Neuronal stem cell (in vitro differentiated cells): ENCODE measurements at regions not wholly inside any gene's neighbourhood (a gene's known extent, or its start where the extent isn't known, plus 50 kb on each side); places are given as distances from the start of the nearest gene placed in this dataset.

Experiments used
- DNase-seq: peaks from one replicate; pipeline ENCODE4 v3.0.0-alpha.2; 2013; ENCODE audit warnings: low spot score
- H2AFZ ChIP-seq: one replicate; pipeline ENCODE4 v1.6.1; 2013; ENCODE audit warnings: mild to moderate bottlenecking, low read length, inconsistent platforms
- H2AK5ac ChIP-seq: 2 replicates; pipeline ENCODE4 v1.6.1; 2013; ENCODE audit warnings: low read depth, mild to moderate bottlenecking, inconsistent platforms, low read length, moderate library complexity, mixed read lengths
- H2BK120ac ChIP-seq: 2 replicates; pipeline ENCODE4 v1.6.1; 2013; ENCODE audit warnings: low read depth, mild to moderate bottlenecking, inconsistent platforms, low read length, moderate library complexity, mixed read lengths
- H2BK12ac ChIP-seq: one replicate; pipeline ENCODE4 v1.6.1; 2013; ENCODE audit warnings: low read length, inconsistent platforms
- H2BK15ac ChIP-seq: 2 replicates; pipeline ENCODE4 v1.6.1; 2013; ENCODE audit warnings: mild to moderate bottlenecking, low read length, inconsistent platforms, mixed read lengths
- H2BK5ac ChIP-seq: one replicate; pipeline ENCODE4 v1.6.1; 2013; ENCODE audit warnings: inconsistent platforms, mild to moderate bottlenecking, low read length, moderate library complexity
- H3K14ac ChIP-seq: one replicate; pipeline ENCODE4 v1.6.1; 2013; ENCODE audit warnings: low read length, inconsistent platforms
- H3K18ac ChIP-seq: 2 replicates; pipeline ENCODE4 v1.6.1; 2013; ENCODE audit warnings: low read length, inconsistent platforms
- H3K23ac ChIP-seq: 2 replicates; pipeline ENCODE4 v1.6.1; 2013; ENCODE audit warnings: low read depth, mild to moderate bottlenecking, mixed read lengths, low read length, inconsistent platforms; ENCODE audit not compliant: poor library complexity
- H3K27ac ChIP-seq: replicated peaks from 3 replicates; pipeline ENCODE4 v1.5.1; 2013; ENCODE audit warnings: low read length, inconsistent platforms
- H3K27me3 ChIP-seq, 3 experiments: 2 replicates each; pipeline ENCODE4 v1.6.1; 2013; ENCODE audit warnings: low read length in 3 of 3, mild to moderate bottlenecking in 2 of 3, inconsistent platforms in 1 of 3, low read depth in 1 of 3, mixed read lengths in 1 of 3, moderate library complexity in 1 of 3; ENCODE audit not compliant: control insufficient read depth in 3 of 3, insufficient read depth in 3 of 3
- H3K36me3 ChIP-seq, 2 donors: replicated peaks in 1 of 2; 2 replicates each; pipeline ENCODE4 v1.6.1; 2013; ENCODE audit warnings: low read length in 2 of 2; ENCODE audit not compliant: control insufficient read depth in 2 of 2, insufficient read depth in 2 of 2
- H3K4ac ChIP-seq: 2 replicates; pipeline ENCODE4 v1.6.1; 2013; ENCODE audit warnings: inconsistent platforms, mild to moderate bottlenecking, low read length, moderate library complexity
- H3K4me1 ChIP-seq, 2 donors: 1 replicate in 1 of 2; 2 replicates in 1 of 2; pipeline ENCODE4 v1.6.1; 2013; ENCODE audit warnings: low read length in 2 of 2, low read depth in 1 of 2; ENCODE audit not compliant: control insufficient read depth in 2 of 2, insufficient read depth in 1 of 2
- H3K4me2 ChIP-seq: one replicate; pipeline ENCODE4 v1.6.1; 2013; ENCODE audit warnings: mild to moderate bottlenecking, low read length, inconsistent platforms; ENCODE audit not compliant: insufficient read depth, poor library complexity, severe bottlenecking
- H3K4me3 ChIP-seq, 2 donors: 2 replicates each; pipeline ENCODE4 v1.5.1; 2013; ENCODE audit warnings: low read length in 2 of 2, mild to moderate bottlenecking in 2 of 2, inconsistent platforms in 1 of 2, moderate library complexity in 1 of 2
- H3K79me1 ChIP-seq: one replicate; pipeline ENCODE4 v1.6.1; 2013; ENCODE audit warnings: low read depth, mild to moderate bottlenecking, inconsistent platforms, low read length, moderate library complexity
- H3K9ac ChIP-seq: one replicate; pipeline ENCODE4 v1.6.1; 2013; ENCODE audit warnings: mild to moderate bottlenecking, low read depth, low read length, inconsistent platforms; ENCODE audit not compliant: poor library complexity
- H3K9me3 ChIP-seq, 2 donors: replicated peaks in 1 of 2; 2 replicates each; pipeline versions ENCODE3 to v1.6.1; 2013; ENCODE audit warnings: low read length in 2 of 2, mild to moderate bottlenecking in 2 of 2, inconsistent platforms in 1 of 2, low read depth in 1 of 2, mixed read lengths in 1 of 2, moderate library complexity in 1 of 2; ENCODE audit not compliant: control insufficient read depth in 2 of 2, insufficient read depth in 1 of 2
- H4K8ac ChIP-seq: one replicate; pipeline ENCODE4 v1.6.1; 2013; ENCODE audit warnings: low read depth, mild to moderate bottlenecking, inconsistent platforms, low read length, moderate library complexity
- H4K91ac ChIP-seq: one replicate; pipeline ENCODE4 v1.6.1; 2013; ENCODE audit warnings: low read length, low read depth, mild to moderate bottlenecking, inconsistent platforms; ENCODE audit not compliant: poor library complexity
- WGBS, 2 donors: extraction: QIAGEN DNeasy Blood & Tissue Kit; methylation state at CpG; one replicate each; pipeline ENCODE4 v1.1.7; 2013; ENCODE audit warnings: missing lambda C conversion rate in 2 of 2, mixed read lengths in 1 of 2; ENCODE audit not compliant: insufficient read length in 2 of 2, insufficient replicate concordance in 1 of 2; ENCODE audit errors: extremely low coverage in 2 of 2; 5-methylcytosine and 5-hydroxymethylcytosine counted together

DNA sequence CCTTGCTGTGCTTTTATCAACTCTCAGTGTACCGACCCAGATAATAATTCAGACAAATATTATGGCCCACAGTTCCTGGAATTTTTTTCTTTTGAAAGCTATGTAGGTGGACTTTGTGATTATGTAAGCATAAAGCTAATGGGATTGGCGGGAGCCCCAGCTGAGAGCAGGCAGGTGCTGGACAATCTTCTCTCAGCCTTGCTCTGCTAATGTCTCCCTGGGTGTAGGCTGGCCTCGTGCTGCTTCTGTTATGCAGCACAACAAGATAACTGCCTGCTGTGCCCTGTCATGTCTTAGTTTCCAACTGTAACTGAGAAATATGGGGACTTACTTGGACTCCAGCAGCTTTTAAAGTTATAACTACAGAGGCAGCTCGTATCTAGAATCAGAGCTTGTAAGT lies 415.0 kb downstream of the PDCD6IP start:
- Histone ChIP-seq H2AFZ (no peak overlapping the region), H2AK5ac (no peak overlapping the region), H3K9ac (no peak overlapping the region), H2BK5ac (no peak overlapping the region), H3K36me3 (no peaks in the 10 kb centered on the region), H3K4me3 (no peak overlapping the region), H3K14ac (no peak overlapping the region), H3K4me2 (no peak overlapping the region), H2BK15ac (no peak overlapping the region), H2BK120ac (no peak overlapping the region), H2BK12ac (no peak overlapping the region), H4K8ac (no peak overlapping the region), H3K27ac (no peak overlapping the region), H3K27me3 (no peaks in the 10 kb centered on the region), H3K18ac (no peak overlapping the region), H3K4ac (no peak overlapping the region), H3K9me3 (no peaks in the 10 kb centered on the region), H3K4me1 (peaks cover 0 to 5% of the 10 kb centered on the region in 2 donors), H3K79me1 (no peaks in the 10 kb centered on the region), H3K23ac (no peak overlapping the region), H4K91ac (no peak overlapping the region)
- no CpG with 5 or more reads among the region's 4 CpGs for WGBS, 2 donors
- DNase-seq = no peak

DNA sequence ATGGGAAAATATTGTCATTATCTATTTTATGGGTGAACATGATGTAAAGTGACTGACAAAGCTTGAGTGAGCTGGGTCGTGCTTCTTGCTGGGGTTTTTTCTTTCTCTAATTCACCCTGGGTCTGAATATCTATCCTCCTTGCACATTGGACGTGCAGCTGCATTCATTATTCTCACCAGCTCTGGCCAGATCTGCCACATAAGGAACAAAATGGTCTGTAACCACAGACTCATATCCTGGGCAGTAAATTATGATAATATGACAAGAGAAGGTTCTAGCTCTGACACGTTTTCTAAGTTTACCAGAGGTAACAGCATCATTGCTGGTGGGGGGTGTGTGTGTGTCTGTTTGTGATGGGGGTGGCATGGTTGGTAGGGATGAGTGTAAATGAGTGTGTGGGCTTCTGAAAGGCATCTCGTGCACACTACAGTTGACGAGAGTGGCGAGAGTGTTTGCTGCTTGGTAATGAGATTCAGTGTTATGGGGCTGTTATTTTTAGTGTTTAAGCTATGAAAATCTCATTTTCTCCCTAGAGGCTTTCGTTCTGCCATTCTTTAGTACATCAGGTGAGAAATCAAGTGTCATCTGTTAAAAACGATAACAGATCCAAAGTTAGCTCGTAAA lies 418.4 kb downstream of the PDCD6IP start:
- Histone ChIP-seq H3K14ac (no peak overlapping the region), H2BK12ac (no peak overlapping the region), H4K8ac (no peak overlapping the region), H3K9ac (no peak overlapping the region), H2AK5ac (no peak overlapping the region), H2AFZ (no peak overlapping the region), H3K18ac (no peak overlapping the region), H3K4me3 (no peak overlapping the region), H3K36me3 (no peaks in the 10 kb centered on the region), H3K27ac (no peak overlapping the region), H3K4me1 (peaks cover 0 to 4% of the 10 kb centered on the region in 2 donors), H3K4me2 (no peak overlapping the region), H3K79me1 (no peaks in the 10 kb centered on the region), H4K91ac (no peak overlapping the region), H3K27me3 (no peaks in the 10 kb centered on the region), H2BK5ac (no peak overlapping the region), H2BK120ac (no peak overlapping the region), H3K9me3 (no peaks in the 10 kb centered on the region), H3K23ac (no peak overlapping the region), H2BK15ac (no peak overlapping the region), H3K4ac (no peak overlapping the region)
- no peak for DNase-seq
- no CpG with 5 or more reads among the region's 9 CpGs for WGBS, 2 donors

DNA sequence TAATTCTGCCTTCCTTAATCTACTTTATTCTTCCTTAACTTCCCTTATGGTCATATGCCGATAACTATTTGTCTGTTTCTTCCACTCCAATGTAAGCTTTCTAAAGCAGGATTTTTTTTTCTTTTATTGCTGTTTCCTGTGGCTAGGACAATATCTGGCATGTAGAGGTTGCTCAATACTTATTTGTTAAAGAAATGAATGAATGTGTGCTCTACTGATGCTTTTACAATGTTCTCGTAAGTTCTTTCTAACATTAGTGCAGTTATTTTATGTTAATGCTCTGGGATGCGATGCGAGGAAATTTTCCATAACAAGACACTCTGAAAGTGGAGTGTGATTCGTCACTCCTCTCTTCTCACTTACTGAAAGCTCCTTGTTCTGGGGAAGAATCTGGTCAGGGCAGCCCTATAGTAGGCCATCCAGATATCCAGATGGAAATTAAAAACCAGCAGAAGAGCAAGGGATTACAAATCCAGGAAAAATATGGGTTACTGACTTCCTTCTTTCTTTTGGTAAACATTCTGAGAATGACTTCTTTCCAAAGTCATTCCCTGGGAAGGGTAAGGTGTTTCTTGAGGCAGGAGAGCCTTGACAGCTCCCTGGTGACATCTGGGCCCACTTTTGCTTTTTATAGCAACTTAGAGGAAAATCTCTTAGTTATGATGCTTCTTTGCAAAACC lies 420.4 kb downstream of the PDCD6IP start:
- H3K9ac ChIP-seq = no peak overlapping the region
- no peak overlapping the region for H2AFZ ChIP-seq
- H3K4me1 ChIP-seq = no peaks in the 10 kb centered on the region
- no peak overlapping the region for H2AK5ac ChIP-seq
- WGBS, 2 donors = no CpG with 5 or more reads among the region's 5 CpGs
- H3K36me3 ChIP-seq = no peaks in the 10 kb centered on the region
- H2BK5ac ChIP-seq = no peak overlapping the region
- no peak for DNase-seq
- no peak overlapping the region for H3K4me2 ChIP-seq
- no peaks in the 10 kb centered on the region for H3K79me1 ChIP-seq
- no peak overlapping the region for H3K4ac ChIP-seq
- no peak overlapping the region for H3K23ac ChIP-seq
- no peaks in the 10 kb centered on the region for H3K27me3 ChIP-seq
- no peak overlapping the region for H2BK12ac ChIP-seq
- H3K27ac ChIP-seq = no peak overlapping the region
- H2BK15ac ChIP-seq = no peak overlapping the region
- no peak overlapping the region for H4K8ac ChIP-seq
- no peak overlapping the region for H3K14ac ChIP-seq
- H3K18ac ChIP-seq = no peak overlapping the region
- H3K9me3 ChIP-seq = no peaks in the 10 kb centered on the region
- H4K91ac ChIP-seq = no peak overlapping the region
- no peak overlapping the region for H2BK120ac ChIP-seq
- no peak overlapping the region for H3K4me3 ChIP-seq

DNA sequence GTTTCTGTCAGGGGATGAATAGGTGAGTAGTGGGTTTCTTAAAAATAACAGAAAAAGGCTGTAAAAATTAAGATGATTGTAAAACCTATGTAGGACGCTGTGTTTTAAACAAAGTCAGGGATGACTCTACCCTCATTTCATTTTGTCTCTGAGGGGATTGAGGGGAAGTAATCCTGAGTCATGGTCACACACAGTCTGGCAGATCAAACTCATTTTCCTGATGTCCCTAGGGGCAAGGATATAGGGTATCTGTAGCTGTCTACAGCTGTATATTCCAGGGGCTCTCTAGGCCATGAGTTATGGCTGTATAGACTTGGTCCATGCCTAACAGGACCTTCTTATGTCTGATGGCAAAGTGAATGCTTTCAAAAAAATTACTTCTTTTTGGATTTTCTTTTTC lies 421.1 kb downstream of the PDCD6IP start:
- Histone ChIP-seq H3K27me3 (no peaks in the 10 kb centered on the region), H2AFZ (no peak overlapping the region), H2BK120ac (no peak overlapping the region), H2BK5ac (no peak overlapping the region), H3K23ac (no peak overlapping the region), H3K27ac (no peak overlapping the region), H3K9ac (no peak overlapping the region), H3K4me1 (no peaks in the 10 kb centered on the region), H3K4ac (no peak overlapping the region), H4K8ac (no peak overlapping the region), H3K14ac (no peak overlapping the region), H3K4me3 (no peak overlapping the region), H3K4me2 (no peak overlapping the region), H3K36me3 (no peaks in the 10 kb centered on the region), H2BK15ac (no peak overlapping the region), H3K9me3 (no peaks in the 10 kb centered on the region), H4K91ac (no peak overlapping the region), H2AK5ac (no peak overlapping the region), H3K79me1 (no peaks in the 10 kb centered on the region), H2BK12ac (no peak overlapping the region), H3K18ac (no peak overlapping the region)
- DNase-seq = no peak
- no CpG with 5 or more reads among the region's 1 CpG for WGBS, 2 donors
